H1 (cell line): ENCODE measurements at regions not wholly inside any gene's neighbourhood (a gene's known extent, or its start where the extent isn't known, plus 50 kb on each side); places are given as distances from the start of the nearest gene placed in this dataset.

ENCODE experiments used
- CTCF ChIA-PET: fragments of 300-600 bp; sonication (Branson Sonifier 250); formaldehyde crosslinking; loops from one replicate; lab custom pipeline; 2021; ENCODE audit not compliant: partially characterized antibody; lab: Charles Lee
- POLR2A ChIA-PET: fragments of 300-600 bp; sonication (Branson Sonifier 250); formaldehyde crosslinking; loops from one replicate; lab custom pipeline; 2021; ENCODE audit warnings: inconsistent platforms; ENCODE audit not compliant: partially characterized antibody; lab: Charles Lee
- DNase-seq, 2 experiments: peaks; one replicate each; pipeline versions ENCODE4 v3.0.0 to v3.0.0-alpha.2; 2010 to 2022; ENCODE audit warnings: low spot score in 2 of 2, low read depth in 1 of 2, mixed read lengths in 1 of 2
- FAIRE-seq: peaks from 2 replicates; lab custom pipeline; 2011; peaks lifted over from hg19 to GRCh38; lab: Jason Lieb, UNC
- H2AFZ ChIP-seq: 2 replicates; pipeline ENCODE4 v1.8.1; 2012; ENCODE audit warnings: low read length, inconsistent platforms
- H2AK5ac ChIP-seq: 2 replicates; pipeline ENCODE4 v1.6.1; 2013; ENCODE audit warnings: low read depth, low read length
- H2BK120ac ChIP-seq: replicated peaks from 2 replicates; pipeline ENCODE3; 2013; ENCODE audit warnings: low read depth, low read length, inconsistent platforms
- H2BK12ac ChIP-seq: 2 replicates; pipeline ENCODE4 v1.6.1; 2013; ENCODE audit warnings: low read depth, low read length
- H2BK15ac ChIP-seq: 2 replicates; pipeline ENCODE4 v1.6.1; 2013; ENCODE audit warnings: low read length
- H2BK20ac ChIP-seq: 2 replicates; pipeline ENCODE4 v1.6.1; 2013; ENCODE audit warnings: low read length
- H2BK5ac ChIP-seq: 2 replicates; pipeline ENCODE4 v1.6.1; 2013; ENCODE audit warnings: low read depth, low read length
- H3K14ac ChIP-seq: 2 replicates; pipeline ENCODE4 v1.6.1; 2013; ENCODE audit warnings: inconsistent platforms; ENCODE audit not compliant: insufficient read length
- H3K18ac ChIP-seq: 2 replicates; pipeline ENCODE4 v1.6.1; 2013; ENCODE audit warnings: low read length; ENCODE audit errors: extremely low read depth
- H3K23ac ChIP-seq: 2 replicates; pipeline ENCODE4 v1.6.1; 2013; ENCODE audit warnings: inconsistent platforms; ENCODE audit not compliant: insufficient read length
- H3K23me2 ChIP-seq: 2 replicates; pipeline ENCODE4 v1.6.1; 2013; ENCODE audit warnings: low read depth, low read length
- H3K27ac ChIP-seq: 2 replicates; pipeline ENCODE4 v1.6.1; 2011; ENCODE audit warnings: low read depth, low read length, inconsistent platforms
- H3K27me3 ChIP-seq, 4 experiments: replicated peaks in 1 of 4; 1 replicate in 1 of 4; 2 replicates in 3 of 4; pipeline versions ENCODE4 v1.6.1 to v1.8.1; 2011 to 2013; ENCODE audit warnings: low read length in 3 of 4, mild to moderate bottlenecking in 3 of 4, inconsistent platforms in 2 of 4, mixed read lengths in 2 of 4, moderate library complexity in 1 of 4; ENCODE audit not compliant: control insufficient read depth in 3 of 4, insufficient read depth in 3 of 4; ENCODE audit errors: extremely low read depth in 1 of 4
- H3K36me3 ChIP-seq, 4 experiments: 2 replicates each; pipeline versions ENCODE4 v1.6.1 to v1.8.1; 2011 to 2013; ENCODE audit warnings: mild to moderate bottlenecking in 4 of 4, low read length in 3 of 4, moderate library complexity in 2 of 4, control low read depth in 1 of 4, inconsistent platforms in 1 of 4; ENCODE audit not compliant: insufficient read depth in 4 of 4, control insufficient read depth in 2 of 4
- H3K4ac ChIP-seq: replicated peaks from 2 replicates; pipeline ENCODE3; 2013; ENCODE audit warnings: low read length, low read depth, mixed read lengths, inconsistent platforms; ENCODE audit not compliant: insufficient read length
- H3K4me1 ChIP-seq, 4 experiments: replicated peaks in 1 of 4; 1 replicate in 1 of 4; 2 replicates in 3 of 4; pipeline versions ENCODE4 v1.6.1 to v1.8.1; 2011 to 2013; ENCODE audit warnings: low read length in 3 of 4, inconsistent platforms in 2 of 4, mixed read lengths in 1 of 4; ENCODE audit not compliant: insufficient read depth in 4 of 4, control insufficient read depth in 3 of 4
- H3K4me2 ChIP-seq, 2 experiments: 2 replicates each; pipeline versions ENCODE4 v1.6.1 to v1.8.1; 2011 to 2013; ENCODE audit warnings: low read depth in 2 of 2, low read length in 2 of 2, control low read depth in 1 of 2, inconsistent platforms in 1 of 2, mild to moderate bottlenecking in 1 of 2; ENCODE audit not compliant: insufficient read depth in 1 of 2
- H3K4me3 ChIP-seq, 4 experiments: fragments of 200-600, 300-600 bp in 1 of 4; sonication (generic), shearing (Covaris generic), sonication (Bioruptor Twin) in 1 of 4; 2 replicates each; pipeline versions ENCODE4 v1.5.1 to v1.8.1; 2011 to 2016; ENCODE audit warnings: low read length in 4 of 4, low read depth in 3 of 4, control low read depth in 2 of 4, inconsistent platforms in 2 of 4, mild to moderate bottlenecking in 2 of 4, mixed read lengths in 1 of 4, moderate library complexity in 1 of 4; ENCODE audit not compliant: insufficient read depth in 2 of 4; ENCODE audit errors: extremely low read depth in 1 of 4
- H3K56ac ChIP-seq: replicated peaks from 2 replicates; pipeline ENCODE3; 2013; ENCODE audit warnings: low read depth, mild to moderate bottlenecking, mixed read lengths, low read length, inconsistent platforms; ENCODE audit not compliant: insufficient read length
- H3K79me1 ChIP-seq: 2 replicates; pipeline ENCODE4 v1.6.1; 2013; ENCODE audit warnings: low read depth, low read length, control low read depth
- H3K79me2 ChIP-seq, 2 experiments: 2 replicates each; pipeline versions ENCODE4 v1.6.1 to v1.8.1; 2012 to 2013; ENCODE audit warnings: low read length in 2 of 2, mild to moderate bottlenecking in 2 of 2, inconsistent platforms in 1 of 2; ENCODE audit not compliant: insufficient read depth in 2 of 2, control insufficient read depth in 1 of 2
- H3K9ac ChIP-seq, 4 experiments: replicated peaks in 1 of 4; 1 replicate in 1 of 4; 2 replicates in 3 of 4; pipeline versions ENCODE4 v1.6.1 to v1.8.1; 2011 to 2013; ENCODE audit warnings: low read depth in 3 of 4, low read length in 3 of 4, control low read depth in 2 of 4, mild to moderate bottlenecking in 2 of 4, moderate library complexity in 2 of 4, inconsistent platforms in 1 of 4; ENCODE audit errors: extremely low read depth in 1 of 4
- H3K9me3 ChIP-seq, 2 experiments: 2 replicates each; pipeline versions ENCODE4 v1.6.1 to v1.8.1; 2012 to 2013; ENCODE audit warnings: mild to moderate bottlenecking in 2 of 2, moderate library complexity in 2 of 2, control low read depth in 1 of 2, inconsistent platforms in 1 of 2, low read depth in 1 of 2, low read length in 1 of 2, mixed read lengths in 1 of 2; ENCODE audit not compliant: insufficient read depth in 2 of 2
- H4K20me1 ChIP-seq, 2 experiments: replicated peaks in 1 of 2; 2 replicates each; pipeline versions ENCODE3 to v1.8.1; 2011 to 2013; ENCODE audit warnings: inconsistent platforms in 2 of 2, low read length in 2 of 2, mild to moderate bottlenecking in 1 of 2; ENCODE audit not compliant: insufficient read depth in 2 of 2, control insufficient read depth in 1 of 2
- H4K5ac ChIP-seq: 2 replicates; pipeline ENCODE4 v1.6.1; 2013; ENCODE audit warnings: low read length, low read depth, mixed read lengths, inconsistent platforms; ENCODE audit not compliant: insufficient read length
- H4K8ac ChIP-seq: 2 replicates; pipeline ENCODE4 v1.8.0; 2013; ENCODE audit warnings: mild to moderate bottlenecking, moderate library complexity, low read length, inconsistent platforms; ENCODE audit not compliant: insufficient read depth; ENCODE audit errors: extremely low read depth
- H4K91ac ChIP-seq: replicated peaks from 2 replicates; pipeline ENCODE3; 2013; ENCODE audit warnings: low read length, mixed read lengths, inconsistent platforms; ENCODE audit not compliant: insufficient read length
- CBX5 ChIP-seq: fragments of 300-800, 300-1000 bp; sonication (generic); IDR thresholded peaks from 2 replicates; pipeline ENCODE4 v1.7.1; 2016; ENCODE audit warnings: antibody characterized with exemption, low read length, low read depth
- CEBPB ChIP-seq: IDR thresholded peaks from 2 replicates; pipeline ENCODE4 v1.6.1; 2012; ENCODE audit warnings: low read depth, low read length
- CHD1 ChIP-seq: IDR thresholded peaks from 2 replicates; pipeline ENCODE4 v1.6.1; 2012; ENCODE audit warnings: low read depth, low read length, improper control_type of control experiment
- RBBP5 ChIP-seq: IDR thresholded peaks from 2 replicates; pipeline ENCODE4 v1.7.1; 2012; ENCODE audit warnings: low read depth, mild to moderate bottlenecking, inconsistent platforms, low read length, moderate library complexity, borderline replicate concordance
- WGBS, 2 experiments: shearing (Covaris generic) in 1 of 2; methylation state at CpG; one replicate each; pipeline versions ENCODE4 v1.1.6 to v1.1.7; 2013 to 2015; ENCODE audit warnings: low lambda C conversion rate in 2 of 2, mixed read lengths in 2 of 2, inconsistent platforms in 1 of 2, low coverage in 1 of 2, missing lambda C conversion rate in 1 of 2; ENCODE audit not compliant: insufficient replicate concordance in 2 of 2, insufficient coverage in 1 of 2, insufficient read length in 1 of 2; ENCODE audit errors: extremely low coverage in 1 of 2, missing lambda C conversion rate in 1 of 2; 5-methylcytosine and 5-hydroxymethylcytosine counted together

GRCh38 chr17:53470626-53471025 is 352.1 kb upstream of the KIF2B start:
- DNase-seq = no peak
- TF ChIP-seq CEBPB (no peak), CBX5 (no peak), CHD1 (no peak), RBBP5 (no peak)
- TF ChIP-seq, all 59 proteins: peak for 0
- Histone ChIP-seq H3K36me3 (no peaks in the 10 kb centered on the region), H2AK5ac (no peak overlapping the region), H2BK15ac (no peak overlapping the region), H3K4ac (no peak overlapping the region), H2BK5ac (no peak overlapping the region), H3K79me1 (no peaks in the 10 kb centered on the region), H3K56ac (no peak overlapping the region), H2BK20ac (no peak overlapping the region), H3K4me3 (no peak overlapping the region), H3K79me2 (no peaks in the 10 kb centered on the region), H2BK12ac (no peak overlapping the region), H3K23me2 (no peaks in the 10 kb centered on the region), H3K14ac (no peak overlapping the region), H4K5ac (no peak overlapping the region), H2BK120ac (no peak overlapping the region), H4K8ac (no peak overlapping the region), H3K9me3 (peaks cover 0 to 5% of the 10 kb centered on the region in 2 experiments; a peak in 1 of 4 replicates), H3K18ac (no peak overlapping the region), H3K4me2 (no peak overlapping the region), H3K23ac (no peak overlapping the region), H3K27me3 (no peaks in the 10 kb centered on the region), H4K91ac (no peak overlapping the region), H3K4me1 (no peaks in the 10 kb centered on the region), H2AFZ (no peak overlapping the region), H3K27ac (no peak overlapping the region), H4K20me1 (no peaks in the 10 kb centered on the region), H3K9ac (no peak overlapping the region)
- FAIRE-seq = no peak
- WGBS, 2 experiments = 65% methylated on average over 1 of the region's 1 CpG; no CpG with 5 or more reads in 1 of the 2 experiments
- CTCF ChIA-PET = no interaction called here
- POLR2A ChIA-PET = no interaction called here
